PC-9 (cell line): ENCODE measurements at regions not wholly inside any gene's neighbourhood (a gene's known extent, or its start where the extent isn't known, plus 50 kb on each side); places are given as distances from the start of the nearest gene placed in this dataset.

Experiments used
- BruUV-seq: library from RNA; stranded (reverse); fragments of 400-500 nt; replicated peaks from 2 replicates; lab custom pipeline; 2021; lab: Mats Ljungman, UMichigan
- CTCF ChIA-PET: fragments of 300-600 bp; sonication (Branson Sonifier 250); formaldehyde crosslinking; loops from one replicate; lab custom pipeline; 2022; ENCODE audit warnings: antibody characterized with exemption; lab: Charles Lee
- POLR2A ChIA-PET: fragments of 300-600 bp; sonication (Branson Sonifier 250); formaldehyde crosslinking; loops from one replicate; lab custom pipeline; 2022; ENCODE audit warnings: antibody characterized with exemption; ENCODE audit not compliant: unreplicated experiment; lab: Charles Lee
- DNase-seq, 2 experiments: peaks; one replicate each; pipeline versions ENCODE4 v3.0.0 to v3.0.0-alpha.2; 2015 to 2022; ENCODE audit warnings: mixed read lengths in 1 of 2
- H2AFZ ChIP-seq: fragments of 200-600 bp; sonication (generic); 2 replicates; pipeline ENCODE4 v1.8.1; 2017; ENCODE audit warnings: antibody characterized with exemption
- H3F3A ChIP-seq: fragments of 200-600 bp; sonication (generic); 2 replicates; pipeline ENCODE4 v1.8.1; 2017; ENCODE audit warnings: antibody characterized with exemption, mild to moderate bottlenecking, low read depth; ENCODE audit not compliant: insufficient read depth
- H3K27ac ChIP-seq: fragments of 200-600 bp; sonication (generic); 2 replicates; pipeline ENCODE4 v1.6.1; 2016; ENCODE audit warnings: mixed run types
- H3K27me3 ChIP-seq: fragments of 200-600 bp; sonication (generic); 2 replicates; pipeline ENCODE4 v1.6.1; 2016; ENCODE audit warnings: low read depth, mixed run types; ENCODE audit not compliant: insufficient read depth
- H3K36me3 ChIP-seq: fragments of 200-600 bp; sonication (generic); 2 replicates; pipeline ENCODE4 v1.6.1; 2016; ENCODE audit warnings: low read depth, mixed run types
- H3K4me1 ChIP-seq: fragments of 200-600 bp; sonication (generic); replicated peaks from 2 replicates; pipeline ENCODE4 v1.6.1; 2016; ENCODE audit warnings: mixed run types; ENCODE audit not compliant: insufficient read depth
- H3K4me2 ChIP-seq: fragments of 200-600 bp; sonication (generic); 2 replicates; pipeline ENCODE4 v1.6.1; 2017; ENCODE audit warnings: mixed run types
- H3K4me3 ChIP-seq: fragments of 200-600 bp; sonication (generic); 2 replicates; pipeline ENCODE4 v1.6.1; 2016; ENCODE audit warnings: mixed run types
- H3K79me2 ChIP-seq: fragments of 200-600 bp; sonication (generic); 2 replicates; pipeline ENCODE4 v1.6.1; 2017; ENCODE audit warnings: low read depth, mixed run types
- H3K9me2 ChIP-seq: fragments of 200-600 bp; sonication (generic); 2 replicates; pipeline ENCODE4 v1.8.1; 2017; ENCODE audit warnings: mild to moderate bottlenecking; ENCODE audit not compliant: insufficient read depth
- H3K9me3 ChIP-seq: fragments of 200-600 bp; sonication (generic); 2 replicates; pipeline ENCODE4 v1.8.1; 2016; ENCODE audit warnings: low read depth; ENCODE audit not compliant: insufficient read depth
- H4K20me1 ChIP-seq: fragments of 200-600 bp; sonication (generic); 2 replicates; pipeline ENCODE4 v1.8.1; 2017; ENCODE audit not compliant: insufficient read depth
- CTCF ChIP-seq: fragments of 200-600 bp; sonication (generic); conservative IDR thresholded peaks from 2 replicates; pipeline ENCODE4 v1.6.1; 2017; ENCODE audit warnings: mixed run types, antibody characterized with exemption, mild to moderate bottlenecking, moderate library complexity
- EZH2 ChIP-seq: fragments of 200-600 bp; sonication (generic); IDR thresholded peaks from 2 replicates; pipeline ENCODE4 v1.8.0; 2017; ENCODE audit warnings: antibody characterized with exemption, low read depth
- intact Hi-C: fragments of 100-400 bp; cut with micrococcal nuclease; formaldehyde crosslinking; loops from one replicate; pipeline ENCODE4 v1.10.0; 2022; ENCODE audit not compliant: unreplicated experiment

- no TSS peak for BruUV-seq
- Histone ChIP-seq H4K20me1 (0 out of 2 replicates have a peak, but pooled peaks cover 5% of the 10 kb centered on the region), H3K9me3 (no peaks in the 10 kb centered on the region), H3K36me3 (no peaks in the 10 kb centered on the region), H3K27ac (no peak overlapping the region), H3F3A (no peaks in the 10 kb centered on the region), H3K27me3 (peaks cover 87% of the 10 kb centered on the region), H2AFZ (no peak overlapping the region), H3K4me3 (no peak overlapping the region), H3K9me2 (no peaks in the 10 kb centered on the region), H3K4me2 (no peak overlapping the region; the same call in 1 of the 2 replicates), H3K79me2 (no peaks in the 10 kb centered on the region), H3K4me1 (no peaks in the 10 kb centered on the region)
- ChIA-PET CTCF (no interaction called here), POLR2A (interaction anchor here (0.7 kb wide), 1 partner anchor 73 kb away, joined by 3 read pairs; no protein-coding TSS in a partner anchor)
- no peak for TF ChIP-seq CTCF
- no peak for TF ChIP-seq EZH2
- intact Hi-C loops, result loop anchor here (10.0 kb wide), 1 partner anchor 394 kb away; the partner anchor contains the start of gene GADD45G
- DNase-seq, result peak; percentile 45 to 46
These were observed 394.3 kb downstream of the GADD45G start for GRCh38 chr9:89999176-89999533.

GRCh38 chr9:89999534-90000370 lies 394.9 kb downstream of the GADD45G start:
- no peaks in the 10 kb centered on the region for H3K79me2 ChIP-seq
- no peaks in the 10 kb centered on the region for H3F3A ChIP-seq
- peaks cover 82% of the 10 kb centered on the region for H3K27me3 ChIP-seq
- no peak overlapping the region for H2AFZ ChIP-seq
- no peak overlapping the region for H3K4me3 ChIP-seq
- DNase-seq, result no peak
- no peak for TF ChIP-seq CTCF
- no peak overlapping the region for H3K27ac ChIP-seq
- H3K36me3 ChIP-seq, result no peaks in the 10 kb centered on the region
- POLR2A ChIA-PET, result interaction anchor here (0.7 kb wide), 1 partner anchor 72 kb away, joined by 3 read pairs; no protein-coding TSS in a partner anchor
- H3K9me3 ChIP-seq, result no peaks in the 10 kb centered on the region
- H3K4me2 ChIP-seq, result peak overlapping the region; percentile 21
- no peaks in the 10 kb centered on the region for H3K4me1 ChIP-seq
- intact Hi-C loops, result loop anchor here (10.0 kb wide), 1 partner anchor 395 kb away; the partner anchor contains the start of gene GADD45G
- H3K9me2 ChIP-seq, result no peaks in the 10 kb centered on the region
- no TSS peak for BruUV-seq
- 0 out of 2 replicates have a peak, but pooled peaks cover 5% of the 10 kb centered on the region for H4K20me1 ChIP-seq
- CTCF ChIA-PET, result no interaction called here

GRCh38 chr9:90000925-90001324 lies 396.1 kb downstream of the GADD45G start:
- Histone ChIP-seq H3K9me2 (no peaks in the 10 kb centered on the region), H3K27me3 (peaks cover 78% of the 10 kb centered on the region), H3F3A (no peaks in the 10 kb centered on the region), H3K36me3 (no peaks in the 10 kb centered on the region), H3K4me1 (no peaks in the 10 kb centered on the region), H3K79me2 (no peaks in the 10 kb centered on the region), H3K4me2 (no peak overlapping the region), H3K27ac (no peak overlapping the region), H2AFZ (no peak overlapping the region), H4K20me1 (0 out of 2 replicates have a peak, but pooled peaks cover 5% of the 10 kb centered on the region), H3K9me3 (no peaks in the 10 kb centered on the region), H3K4me3 (no peak overlapping the region)
- ChIA-PET POLR2A (no interaction called here), CTCF (no interaction called here)
- DNase-seq, result no peak
- no TSS peak for BruUV-seq
- no peak for TF ChIP-seq EZH2
- TF ChIP-seq CTCF, result no peak
- intact Hi-C loops, result no loop called here
